Jurkat, Clone E6-1 (cell line): ENCODE measurements at regions not wholly inside any gene's neighbourhood (a gene's known extent, or its start where the extent isn't known, plus 50 kb on each side); places are given as distances from the start of the nearest gene placed in this dataset.
"Not testable (repeated sequence)": the region's sequence is repeated elsewhere in the genome, so short reads cannot be mapped to it uniquely, and the experiment has no call there.

Experiments
- DNase-seq: peaks from one replicate; pipeline ENCODE4 v3.0.0-alpha.2; 2011; ENCODE audit warnings: low read depth, low spot score
- H3K4me3 ChIP-seq: 2 replicates; pipeline ENCODE4 v1.5.1; 2011; ENCODE audit warnings: mild to moderate bottlenecking, low read length, control low read depth, moderate library complexity

GRCh38 chr4:161329852-161330251, 833.9 kb downstream of the FSTL5 start:
- H3K4me3 ChIP-seq: no peak overlapping the region
- no peak for DNase-seq

GRCh38 chr4:161321706-161322105, 842.1 kb downstream of the FSTL5 start:
- H3K4me3 ChIP-seq: no peak overlapping the region
- no peak for DNase-seq

GRCh38 chr4:161320377-161320776, 843.4 kb downstream of the FSTL5 start:
- DNase-seq: peak; percentile 34
- no peak overlapping the region for H3K4me3 ChIP-seq

GRCh38 chr4:161317000-161317399, 846.8 kb downstream of the FSTL5 start:
- DNase-seq: no peak
- no peak overlapping the region for H3K4me3 ChIP-seq

- H3K4me3 ChIP-seq: no peak overlapping the region
- DNase-seq: no peak
Measured at GRCh38 chr4:161314371-161314770, 849.4 kb downstream of the FSTL5 start.

GRCh38 chr4:161303551-161303950, 860.2 kb downstream of the FSTL5 start:
- H3K4me3 ChIP-seq: no peak overlapping the region
- no peak for DNase-seq

GRCh38 chr4:161291222-161291621, 872.6 kb downstream of the FSTL5 start:
- DNase-seq: no peak
- H3K4me3 ChIP-seq: no peak overlapping the region

GRCh38 chr4:161287678-161288352, 876.0 kb downstream of the FSTL5 start:
- DNase-seq: no peak
- no peak overlapping the region for H3K4me3 ChIP-seq

- no peak overlapping the region for H3K4me3 ChIP-seq
- DNase-seq: no peak
Measured at GRCh38 chr4:161285461-161285860, 878.3 kb downstream of the FSTL5 start.

- no peak for DNase-seq
- no peak overlapping the region for H3K4me3 ChIP-seq
Measured at GRCh38 chr4:161280929-161281328, 882.9 kb downstream of the FSTL5 start.

- DNase-seq: no peak
- no peak overlapping the region for H3K4me3 ChIP-seq
Measured at GRCh38 chr4:161279095-161279494, 884.7 kb downstream of the FSTL5 start.

GRCh38 chr4:161277150-161277787, 886.5 kb downstream of the FSTL5 start:
- DNase-seq: not testable (repeated sequence)

GRCh38 chr4:161273607-161274006, 890.2 kb downstream of the FSTL5 start:
- no peak overlapping the region for H3K4me3 ChIP-seq
- no peak for DNase-seq

More at GRCh38 chr4:161277150-161277787, 886.5 kb downstream of the FSTL5 start:
- H3K4me3 ChIP-seq: not testable (repeated sequence)

- no peak overlapping the region for H3K4me3 ChIP-seq
- DNase-seq: no peak
Measured at GRCh38 chr4:161260819-161261218, 903.0 kb downstream of the FSTL5 start.

GRCh38 chr4:161256716-161257115, 907.1 kb downstream of the FSTL5 start:
- no peak overlapping the region for H3K4me3 ChIP-seq
- DNase-seq: no peak

GRCh38 chr4:161256172-161256571, 907.6 kb downstream of the FSTL5 start:
- H3K4me3 ChIP-seq: no peak overlapping the region
- DNase-seq: no peak

GRCh38 chr4:161254375-161254774, 909.4 kb downstream of the FSTL5 start:
- no peak for DNase-seq
- no peak overlapping the region for H3K4me3 ChIP-seq

- DNase-seq: peak; percentile 18
- no peak overlapping the region for H3K4me3 ChIP-seq
Measured at GRCh38 chr4:161252520-161253141, 911.2 kb downstream of the FSTL5 start.

- no peak for DNase-seq
- H3K4me3 ChIP-seq: no peak overlapping the region
Measured at GRCh38 chr4:161249779-161250440, 913.9 kb downstream of the FSTL5 start.

GRCh38 chr4:161248880-161249279, 914.9 kb downstream of the FSTL5 start:
- H3K4me3 ChIP-seq: no peak overlapping the region
- DNase-seq: no peak
